ENCODE measurements at regions not wholly inside any gene's neighbourhood (a gene's known extent, or its start where the extent isn't known, plus 50 kb on each side); places are given as distances from the start of the nearest gene placed in this dataset.

DNA sequence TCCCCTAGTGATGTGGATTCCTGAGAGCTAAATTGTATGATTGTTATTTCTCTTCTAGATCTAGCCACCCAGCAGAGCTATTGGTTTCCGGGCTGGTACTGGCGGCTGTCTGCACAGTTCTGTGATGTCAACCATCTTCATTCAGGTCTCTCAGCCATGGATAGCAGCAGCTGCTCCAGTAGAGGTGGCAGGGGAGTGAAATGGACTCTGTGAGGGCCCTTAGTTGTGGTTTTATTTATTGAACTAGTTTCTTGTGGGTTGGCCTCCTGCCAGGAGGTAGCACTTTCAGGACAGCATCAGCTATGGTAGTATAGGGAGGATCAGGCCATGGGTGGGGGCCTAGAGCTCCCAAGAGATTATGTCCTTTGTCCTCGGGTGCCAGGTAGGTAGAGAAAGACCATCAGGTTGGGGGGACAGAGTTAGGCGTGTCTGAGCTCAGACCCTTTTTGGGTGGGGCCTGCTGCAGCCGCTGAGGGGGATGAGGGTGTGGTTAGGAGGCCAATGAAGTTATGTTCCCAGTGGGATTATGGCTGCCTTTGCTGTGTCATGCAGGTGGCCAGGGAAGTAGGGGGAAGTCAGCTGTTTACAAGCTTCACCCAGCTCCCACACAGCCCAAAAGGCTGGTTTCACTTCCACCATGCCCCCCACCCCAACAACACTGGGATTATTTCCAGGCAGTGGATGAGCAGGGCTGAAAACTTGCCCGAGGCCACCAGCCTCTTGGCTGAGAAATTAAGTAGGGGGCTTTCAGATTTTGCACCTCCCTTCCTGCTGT lies 55.1 kb upstream of the RGS4 start:
- Mint-ChIP-seq H3K4me1 (ENCODE audit: low read depth) (no peaks in the 10 kb centered on the region), H3K9me3 (no peaks in the 10 kb centered on the region), H3K4me3 (no peak overlapping the region), H3K36me3 (ENCODE audit: low read depth) (no peaks in the 10 kb centered on the region), H3K27ac (no peak overlapping the region), H3K27me3 (no peaks in the 10 kb centered on the region)
- no peak for DNase-seq
- ChIA-PET CTCF (interaction anchor here (1.0 to 1.1 kb wide), 2 partner anchors 57 to 237 kb away, joined by 3 read pairs; no protein-coding TSS in a partner anchor), POLR2A (no interaction called here)
- intact Hi-C loops (cut with micrococcal nuclease) = no loop called here
- no peak for ATAC-seq
- TF ChIP-seq, protein P1, sequence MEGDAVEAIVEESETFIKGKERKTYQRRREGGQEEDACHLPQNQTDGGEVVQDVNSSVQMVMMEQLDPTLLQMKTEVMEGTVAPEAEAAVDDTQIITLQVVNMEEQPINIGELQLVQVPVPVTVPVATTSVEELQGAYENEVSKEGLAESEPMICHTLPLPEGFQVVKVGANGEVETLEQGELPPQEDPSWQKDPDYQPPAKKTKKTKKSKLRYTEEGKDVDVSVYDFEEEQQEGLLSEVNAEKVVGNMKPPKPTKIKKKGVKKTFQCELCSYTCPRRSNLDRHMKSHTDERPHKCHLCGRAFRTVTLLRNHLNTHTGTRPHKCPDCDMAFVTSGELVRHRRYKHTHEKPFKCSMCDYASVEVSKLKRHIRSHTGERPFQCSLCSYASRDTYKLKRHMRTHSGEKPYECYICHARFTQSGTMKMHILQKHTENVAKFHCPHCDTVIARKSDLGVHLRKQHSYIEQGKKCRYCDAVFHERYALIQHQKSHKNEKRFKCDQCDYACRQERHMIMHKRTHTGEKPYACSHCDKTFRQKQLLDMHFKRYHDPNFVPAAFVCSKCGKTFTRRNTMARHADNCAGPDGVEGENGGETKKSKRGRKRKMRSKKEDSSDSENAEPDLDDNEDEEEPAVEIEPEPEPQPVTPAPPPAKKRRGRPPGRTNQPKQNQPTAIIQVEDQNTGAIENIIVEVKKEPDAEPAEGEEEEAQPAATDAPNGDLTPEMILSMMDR (IDR thresholded peaks at IDR 0.05) = no peak

DNA sequence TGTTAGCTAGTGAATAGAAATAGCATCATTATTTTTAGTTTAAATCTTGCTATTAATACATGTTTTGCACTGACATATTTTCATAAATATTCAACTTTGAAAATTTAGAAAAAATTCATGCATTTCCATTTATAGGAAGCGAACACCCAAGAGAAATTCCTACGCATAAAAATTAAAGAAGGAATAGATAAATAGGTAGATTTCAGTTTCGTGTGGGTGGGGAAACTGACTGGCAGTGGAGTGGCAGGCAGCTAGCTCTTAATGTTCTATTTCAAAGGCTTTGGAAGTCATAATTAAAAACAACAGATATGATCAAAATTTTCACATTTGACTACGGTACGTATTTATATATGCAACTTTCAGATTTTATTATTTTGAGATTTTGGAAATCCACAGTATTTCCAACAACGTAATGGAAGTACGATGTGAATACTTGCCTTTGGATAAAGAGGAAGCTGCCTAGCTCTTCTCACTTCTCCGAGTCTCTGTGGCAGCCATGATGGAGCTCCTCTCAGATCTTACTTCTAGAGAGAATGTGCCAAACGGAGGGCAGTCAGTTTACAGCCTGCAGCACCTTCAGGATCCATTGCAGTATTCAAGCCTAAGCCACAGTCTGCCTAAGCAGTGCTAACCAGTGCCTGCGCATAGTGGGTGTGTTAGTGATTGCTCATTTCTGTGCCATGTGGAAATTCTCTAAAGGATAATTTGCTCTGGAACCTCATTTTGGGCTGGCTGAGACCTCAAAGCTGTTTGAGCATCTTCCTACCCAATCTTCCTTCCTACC lies 62.9 kb upstream of the RGS4 start:
- no peaks in the 10 kb centered on the region for H3K9me3 Mint-ChIP-seq
- H3K4me3 Mint-ChIP-seq = no peak overlapping the region
- H3K4me1 Mint-ChIP-seq (ENCODE audit: low read depth) = no peaks in the 10 kb centered on the region
- ChIA-PET CTCF (no interaction called here), POLR2A (no interaction called here)
- intact Hi-C loops (cut with micrococcal nuclease) = no loop called here
- H3K27me3 Mint-ChIP-seq = no peaks in the 10 kb centered on the region
- H3K36me3 Mint-ChIP-seq (ENCODE audit: low read depth) = no peaks in the 10 kb centered on the region
- no peak for DNase-seq
- no peak overlapping the region for H3K27ac Mint-ChIP-seq
- TF ChIP-seq, protein P1 (IDR thresholded peaks at IDR 0.05) = no peak
- no peak for ATAC-seq

DNA sequence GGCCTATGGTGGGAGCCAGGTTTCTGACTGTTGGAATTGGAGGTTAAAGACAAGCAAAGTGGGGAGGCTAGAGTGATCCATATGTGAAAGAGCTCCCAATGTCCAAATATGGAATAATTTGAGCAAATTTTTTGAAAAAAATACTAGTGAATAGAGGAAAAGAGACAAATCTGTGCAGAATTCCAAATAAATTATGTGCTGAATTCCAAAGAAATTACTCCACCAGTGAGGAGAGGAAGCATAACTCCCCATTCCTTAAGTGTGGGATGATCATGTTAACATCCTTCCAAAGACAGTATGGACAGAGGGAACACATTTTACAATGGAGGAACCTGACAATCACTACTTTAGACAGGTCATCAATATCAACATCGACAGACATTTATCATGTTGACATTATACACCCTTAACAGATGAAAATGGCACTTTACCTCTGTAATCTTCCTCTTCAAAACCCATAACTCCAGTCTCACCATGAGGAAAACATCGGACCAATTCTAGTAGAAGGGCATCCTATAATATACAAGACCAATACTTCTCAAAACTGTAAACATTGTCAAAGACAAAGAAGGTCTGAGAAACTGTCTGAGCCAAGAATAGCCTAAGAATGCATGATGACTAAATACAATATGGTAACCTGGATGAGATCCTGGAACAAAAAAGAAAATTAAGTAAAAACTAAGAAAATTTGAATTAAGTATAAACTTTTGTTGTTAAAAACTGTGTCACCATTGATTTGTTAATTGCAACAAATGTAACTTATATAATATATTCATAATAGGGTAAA lies 71.5 kb upstream of the RGS4 start:
- Mint-ChIP-seq H3K27me3 (peaks cover 5% of the 10 kb centered on the region), H3K36me3 (ENCODE audit: low read depth) (no peaks in the 10 kb centered on the region), H3K9me3 (no peaks in the 10 kb centered on the region), H3K4me1 (ENCODE audit: low read depth) (no peaks in the 10 kb centered on the region), H3K4me3 (no peak overlapping the region), H3K27ac (no peak overlapping the region)
- ATAC-seq (no peak), DNase-seq (no peak)
- TF ChIP-seq, protein P1 (IDR thresholded peaks at IDR 0.05) = no peak
- intact Hi-C loops (cut with micrococcal nuclease) = no loop called here
- ChIA-PET POLR2A (no interaction called here), CTCF (no interaction called here)

DNA sequence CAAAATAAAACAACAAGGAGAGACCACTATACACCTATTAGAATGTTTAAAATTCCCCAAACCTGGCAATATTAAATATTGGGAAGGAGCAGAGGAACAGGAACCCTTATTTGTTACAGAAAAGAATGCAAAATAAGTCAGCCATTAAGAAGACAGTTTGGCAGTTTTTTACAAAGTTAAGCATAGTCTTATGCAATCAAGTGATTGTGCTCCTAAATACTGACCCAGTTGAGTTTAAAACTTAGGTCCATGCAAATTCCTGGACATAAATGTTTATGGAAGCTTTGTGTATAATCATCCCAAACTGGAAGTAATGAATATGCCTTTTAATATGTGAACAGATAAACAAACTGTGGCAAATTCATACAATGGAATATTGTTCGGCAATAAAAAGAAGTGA lies 72.9 kb upstream of the RGS4 start:
- Mint-ChIP-seq H3K9me3 (no peaks in the 10 kb centered on the region), H3K27ac (no peak overlapping the region), H3K4me3 (no peak overlapping the region), H3K27me3 (peaks cover 5% of the 10 kb centered on the region), H3K4me1 (ENCODE audit: low read depth) (no peaks in the 10 kb centered on the region), H3K36me3 (ENCODE audit: low read depth) (no peaks in the 10 kb centered on the region)
- ChIA-PET CTCF (no interaction called here), POLR2A (no interaction called here)
- intact Hi-C loops (cut with micrococcal nuclease) = no loop called here
- TF ChIP-seq, protein P1 (IDR thresholded peaks at IDR 0.05) = no peak
- no peak for ATAC-seq
- DNase-seq = no peak

Data from activated CD8-positive, alpha-beta T cell treated with anti-CD3 and anti-CD28 coated beads for 36 hours (primary cell).